HG03095 (cell line): ENCODE measurements at regions not wholly inside any gene's neighbourhood (a gene's known extent, or its start where the extent isn't known, plus 50 kb on each side); places are given as distances from the start of the nearest gene placed in this dataset.
"Not testable (repeated sequence)": the region's sequence is repeated elsewhere in the genome, so short reads cannot be mapped to it uniquely, and the experiment has no call there.

Experiments used
- ATAC-seq: cut with Tn5 transposase; IDR thresholded peaks from one replicate; pipeline ENCODE4 v1.9.1; 2021; ENCODE audit warnings: moderate library complexity; ENCODE audit not compliant: unreplicated experiment

GRCh38 chr6:51206686-51207085, 388.0 kb downstream of the TFAP2B start:
- ATAC-seq, result not testable (repeated sequence)

GRCh38 chr6:51209651-51210050, 391.0 kb downstream of the TFAP2B start:
- no peak for ATAC-seq

- no peak for ATAC-seq
Observed at GRCh38 chr6:51213811-51214210, 395.1 kb downstream of the TFAP2B start.

GRCh38 chr6:51214442-51214841, 395.8 kb downstream of the TFAP2B start:
- no peak for ATAC-seq

GRCh38 chr6:51218181-51218580, 399.5 kb downstream of the TFAP2B start:
- no peak for ATAC-seq

- ATAC-seq, result not testable (repeated sequence)
Observed at GRCh38 chr6:51224580-51225240, 406.0 kb downstream of the TFAP2B start.

- no peak for ATAC-seq
Observed at GRCh38 chr6:51241376-51241775, 422.7 kb downstream of the TFAP2B start.

- ATAC-seq, result no peak
Observed at GRCh38 chr6:51249798-51250197, 431.1 kb downstream of the TFAP2B start.

GRCh38 chr6:51250317-51250716, 431.6 kb downstream of the TFAP2B start:
- ATAC-seq, result no peak

- ATAC-seq, result no peak
Observed at GRCh38 chr6:51257938-51258337, 439.3 kb downstream of the TFAP2B start.

GRCh38 chr6:51260003-51260402, 441.3 kb downstream of the TFAP2B start:
- no peak for ATAC-seq

GRCh38 chr6:51261691-51262090, 443.0 kb downstream of the TFAP2B start:
- no peak for ATAC-seq

- ATAC-seq, result no peak
Observed at GRCh38 chr6:51265426-51265825, 446.8 kb downstream of the TFAP2B start.

- no peak for ATAC-seq
Observed at GRCh38 chr6:51266604-51267003, 447.9 kb downstream of the TFAP2B start.

- no peak for ATAC-seq
Observed at GRCh38 chr6:51268666-51269065, 450.0 kb downstream of the TFAP2B start.

- no peak for ATAC-seq
Observed at GRCh38 chr6:51269876-51270275, 451.2 kb downstream of the TFAP2B start.

GRCh38 chr6:51271615-51272014, 452.9 kb downstream of the TFAP2B start:
- no peak for ATAC-seq

- ATAC-seq, result no peak
Observed at GRCh38 chr6:51273228-51273961, 454.7 kb downstream of the TFAP2B start.

- ATAC-seq, result no peak
Observed at GRCh38 chr6:51277474-51277873, 458.8 kb downstream of the TFAP2B start.

- ATAC-seq, result no peak
Observed at GRCh38 chr6:51282026-51282425, 463.4 kb downstream of the TFAP2B start.

GRCh38 chr6:51283723-51284355, 465.2 kb downstream of the TFAP2B start:
- no peak for ATAC-seq

- ATAC-seq, result no peak
Observed at GRCh38 chr6:51285876-51286275, 467.2 kb downstream of the TFAP2B start.
